Heart left ventricle (tissue), 16 donors: ENCODE measurements at regions not wholly inside any gene's neighbourhood (a gene's known extent, or its start where the extent isn't known, plus 50 kb on each side); places are given as distances from the start of the nearest gene placed in this dataset.

Experiments used
- ATAC-seq, 4 donors: fragments of 200-7000 bp; cut with Tn5 transposase; one replicate each; pipeline ENCODE4 v1.9.1; 2020 to 2022; ENCODE audit warnings: moderate library complexity in 4 of 4, mild to moderate bottlenecking in 3 of 4, moderate number of reproducible peaks in 1 of 4
- DNase-seq, 5 donors: peaks; one replicate each; pipeline ENCODE4 v3.0.0-alpha.2; 2020
- H3K27ac ChIP-seq, 12 donors: fragments of 200-600 bp; sonication (generic) in 4 of 12; one replicate each; pipeline versions ENCODE4 v1.5.0 to v1.8.0; 2016 to 2022; ENCODE audit warnings: mild to moderate bottlenecking in 2 of 12
- H3K27me3 ChIP-seq, 9 donors: fragments of 200-600 bp; sonication (generic) in 2 of 9; one replicate each; pipeline versions ENCODE4 v1.5.1 to v1.8.0; 2016 to 2022; ENCODE audit warnings: mild to moderate bottlenecking in 3 of 9
- H3K36me3 ChIP-seq, 9 donors: fragments of 200-600 bp; sonication (generic) in 2 of 9; one replicate each; pipeline versions ENCODE4 v1.5.0 to v1.8.0; 2018 to 2022; ENCODE audit warnings: mild to moderate bottlenecking in 2 of 9
- H3K4me1 ChIP-seq, 12 donors: fragments of 200-600 bp; sonication (generic) in 4 of 12; one replicate each; pipeline versions ENCODE4 v1.5.0 to v1.8.0; 2016 to 2022; ENCODE audit warnings: mild to moderate bottlenecking in 3 of 12
- H3K4me3 ChIP-seq, 12 donors: fragments of 200-600 bp; sonication (generic) in 4 of 12; one replicate each; pipeline versions ENCODE4 v1.5.0 to v1.8.0; 2017 to 2022; ENCODE audit warnings: mild to moderate bottlenecking in 9 of 12, moderate library complexity in 4 of 12
- H3K9me3 ChIP-seq, 12 donors: fragments of 200-600 bp; sonication (generic) in 4 of 12; one replicate each; pipeline versions ENCODE4 v1.5.0 to v1.8.0; 2016 to 2022; ENCODE audit warnings: mild to moderate bottlenecking in 1 of 12
- CTCF ChIP-seq, 12 donors: fragments of 200-600 bp; sonication (generic) in 4 of 12; IDR thresholded peaks; one replicate each; pipeline versions ENCODE4 v1.5.0 to v1.8.0; 2018 to 2022; ENCODE audit warnings: antibody characterized with exemption in 12 of 12, mild to moderate bottlenecking in 5 of 12
- POLR2A ChIP-seq, 2 donors: fragments of 450-650 bp; IDR thresholded peaks; one replicate each; pipeline ENCODE4 v1.6.1; 2017; ENCODE audit warnings: antibody characterized with exemption in 2 of 2, mild to moderate bottlenecking in 2 of 2, moderate library complexity in 2 of 2
- WGBS, 4 donors: extraction: QIAGEN DNeasy Blood & Tissue Kit in 2 of 4; methylation state at CpG; one replicate each; pipeline versions ENCODE4 v1.1.5 to v1.1.7; 2013 to 2018; 5-methylcytosine and 5-hydroxymethylcytosine counted together
- intact Hi-C, 10 donors: fragments of 100-400 bp; cut with DNase I; formaldehyde crosslinking; loops; one replicate each; pipeline versions ENCODE4 v1.11.1 to v1.14.2; 2022
- donor health status: ischemic (EF 13 %, LVEDD 7.1; RV severe dilation, severe dysfunction).
- donor health status: healthy with polysubstance abuse.
- donor health status: DM: no; HTN: yes; CAD: no.
- donor health status: DM: no; HTN: no; CAD: no.
- donor health status: ischemic (EF 25% LVEDD 6.9; RV normal size, moderate dysfunction).
- donor health status: ischemic (EF 25% LVEDD 5.7; RV mildly dilated, moderate dysfunction).
- donor health status: healthy.
- donor health status: DM: yes; HTN: yes; CAD: no.
- donor health status: ischemic (EF 35%, LVEDD 5.7; RV mildly dilated, moderate dysfunction).
- donor health status: nonischemic (EF 11% LVEDD 7.7; RV severe dilation, severe dysfunction).
- donor health status: DM: yes; HTN: yes; CAD: no.
- donor health status: PGD.
- donor health status: ischemic (EF 29% LVEDD 5.4; RV normal size, mild dysfunction).
- donor health status: nonischemic (EF 23%, LVEDD 6.1; RV moderate dilation, normal function).

- intact Hi-C loops, result no loop called here
- Histone ChIP-seq H3K36me3 (no peaks in the 10 kb centered on the region), H3K9me3 (no peaks in the 10 kb centered on the region), H3K27me3 (peaks cover 0 to 12% (median 0%) of the 10 kb centered on the region in 9 donors), H3K4me3 (no peak overlapping the region), H3K27ac (peak overlapping the region in 2 of 12 donors; percentile 54 to 57), H3K4me1 (peaks cover 0 to 33% (median 19%) of the 10 kb centered on the region in 12 donors)
- DNase-seq (no peak), ATAC-seq (no peak)
- TF ChIP-seq CTCF (IDR thresholded peaks at IDR 0.05) (no peak), POLR2A (IDR thresholded peaks at IDR 0.05) (no peak)
- 68 to 77% (median 70%) methylated on average over 10 of the region's 10 CpGs for WGBS, 4 donors
Measured at GRCh38 chr2:830419-831224, 120.0 kb upstream of the SNTG2 start.

GRCh38 chr2:829047-829446 lies 121.6 kb upstream of the SNTG2 start:
- Histone ChIP-seq H3K4me1 (peaks cover 0 to 33% (median 19%) of the 10 kb centered on the region in 12 donors), H3K9me3 (no peaks in the 10 kb centered on the region), H3K36me3 (no peaks in the 10 kb centered on the region), H3K27me3 (peaks cover 0 to 6% (median 0%) of the 10 kb centered on the region in 9 donors), H3K4me3 (no peak overlapping the region), H3K27ac (no peak overlapping the region)
- TF ChIP-seq CTCF (IDR thresholded peaks at IDR 0.05), result no peak
- no peak for TF ChIP-seq POLR2A (IDR thresholded peaks at IDR 0.05)
- WGBS, 4 donors, result 82 to 93% (median 89%) methylated on average over 6 of the region's 6 CpGs
- intact Hi-C loops, result no loop called here
- ATAC-seq, result no peak
- DNase-seq, result no peak

- Histone ChIP-seq H3K4me1 (peaks cover 0 to 9% (median 1%) of the 10 kb centered on the region in 12 donors), H3K4me3 (no peak overlapping the region), H3K9me3 (no peaks in the 10 kb centered on the region), H3K27ac (no peak overlapping the region), H3K27me3 (peaks cover 0 to 6% (median 0%) of the 10 kb centered on the region in 9 donors), H3K36me3 (no peaks in the 10 kb centered on the region)
- DNase-seq (no peak), ATAC-seq (no peak)
- intact Hi-C loops, result no loop called here
- no peak for TF ChIP-seq CTCF (IDR thresholded peaks at IDR 0.05)
- TF ChIP-seq POLR2A (IDR thresholded peaks at IDR 0.05), result no peak
- 69 to 75% (median 70%) methylated on average over 8 of the region's 8 CpGs for WGBS, 4 donors
Measured at GRCh38 chr2:824954-825353, 125.7 kb upstream of the SNTG2 start.

- TF ChIP-seq CTCF (IDR thresholded peaks at IDR 0.05) (no peak), POLR2A (IDR thresholded peaks at IDR 0.05) (no peak)
- H3K27me3 ChIP-seq, result peaks cover 0 to 6% (median 0%) of the 10 kb centered on the region in 9 donors
- H3K4me3 ChIP-seq, result no peak overlapping the region
- DNase-seq (no peak), ATAC-seq (no peak)
- no peaks in the 10 kb centered on the region for H3K9me3 ChIP-seq
- H3K36me3 ChIP-seq, result no peaks in the 10 kb centered on the region
- 92 to 95% (median 93%) methylated on average over 10 of the region's 10 CpGs for WGBS, 4 donors
- peaks cover 0 to 5% (median 0%) of the 10 kb centered on the region in 12 donors for H3K4me1 ChIP-seq
- H3K27ac ChIP-seq, result no peak overlapping the region
- intact Hi-C loops, result no loop called here
Measured at GRCh38 chr2:824524-824923, 126.1 kb upstream of the SNTG2 start.
